ENCODE measurements at regions not wholly inside any gene's neighbourhood (a gene's known extent, or its start where the extent isn't known, plus 50 kb on each side); places are given as distances from the start of the nearest gene placed in this dataset.
A peak's percentile ranks its signal among the peaks of the same experiment; 100 is the strongest.

GRCh38 chr11:13183094-13183825 lies 94.3 kb upstream of the BMAL1 start:
- no peak for ATAC-seq
- H3K27me3 Mint-ChIP-seq (ENCODE audit: low read depth) = no peaks in the 10 kb centered on the region; the same call in 1 of the 2 replicates
- CTCF ChIA-PET = interaction anchor here (1.6 to 2.2 kb wide), 3 partner anchors 27 to 269 kb away, joined by 5 to 6 read pairs (median 6); no protein-coding TSS in a partner anchor
- peaks cover 31% of the 10 kb centered on the region for H3K9me3 Mint-ChIP-seq
- POLR2A ChIA-PET = no interaction called here
- H3K4me3 Mint-ChIP-seq = no peak overlapping the region
- peaks cover 11% of the 10 kb centered on the region for H3K36me3 Mint-ChIP-seq
- no peak for DNase-seq (ENCODE audit: low spot score)
- peaks cover 5% of the 10 kb centered on the region for H3K4me1 Mint-ChIP-seq
- no peak overlapping the region for H3K27ac Mint-ChIP-seq
- TF ChIP-seq, protein P1, sequence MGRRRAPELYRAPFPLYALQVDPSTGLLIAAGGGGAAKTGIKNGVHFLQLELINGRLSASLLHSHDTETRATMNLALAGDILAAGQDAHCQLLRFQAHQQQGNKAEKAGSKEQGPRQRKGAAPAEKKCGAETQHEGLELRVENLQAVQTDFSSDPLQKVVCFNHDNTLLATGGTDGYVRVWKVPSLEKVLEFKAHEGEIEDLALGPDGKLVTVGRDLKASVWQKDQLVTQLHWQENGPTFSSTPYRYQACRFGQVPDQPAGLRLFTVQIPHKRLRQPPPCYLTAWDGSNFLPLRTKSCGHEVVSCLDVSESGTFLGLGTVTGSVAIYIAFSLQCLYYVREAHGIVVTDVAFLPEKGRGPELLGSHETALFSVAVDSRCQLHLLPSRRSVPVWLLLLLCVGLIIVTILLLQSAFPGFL (CRISPR knock-in tag; IDR thresholded peaks at IDR 0.05; ENCODE audit: borderline replicate concordance) = no peak
- no peak for TF ChIP-seq NFATC4 (CRISPR knock-in tag; IDR thresholded peaks at IDR 0.05)
- TF ChIP-seq CREB1 (CRISPR knock-in tag; IDR thresholded peaks at IDR 0.05) = no peak
- TF ChIP-seq CTCF (IDR thresholded peaks at IDR 0.05) = 0 out of 2 replicates have a peak, but pooled peaks have one; percentile 8
- no peak for TF ChIP-seq CDX4 (CRISPR knock-in tag; IDR thresholded peaks at IDR 0.05; ENCODE audit: borderline replicate concordance)
- TF ChIP-seq AR (CRISPR knock-in tag; IDR thresholded peaks at IDR 0.05) = no peak
- TF ChIP-seq ESRRA (CRISPR knock-in tag; IDR thresholded peaks at IDR 0.05; ENCODE audit: borderline replicate concordance) = no peak
- 0 out of 2 replicates have a peak, but pooled peaks have one; percentile 12 for TF ChIP-seq GABPB1 (CRISPR knock-in tag; IDR thresholded peaks at IDR 0.05)
- no peak for TF ChIP-seq PRRX2 (CRISPR knock-in tag; IDR thresholded peaks at IDR 0.05)
- TF ChIP-seq RORB (CRISPR knock-in tag; IDR thresholded peaks at IDR 0.05) = no peak

DNA sequence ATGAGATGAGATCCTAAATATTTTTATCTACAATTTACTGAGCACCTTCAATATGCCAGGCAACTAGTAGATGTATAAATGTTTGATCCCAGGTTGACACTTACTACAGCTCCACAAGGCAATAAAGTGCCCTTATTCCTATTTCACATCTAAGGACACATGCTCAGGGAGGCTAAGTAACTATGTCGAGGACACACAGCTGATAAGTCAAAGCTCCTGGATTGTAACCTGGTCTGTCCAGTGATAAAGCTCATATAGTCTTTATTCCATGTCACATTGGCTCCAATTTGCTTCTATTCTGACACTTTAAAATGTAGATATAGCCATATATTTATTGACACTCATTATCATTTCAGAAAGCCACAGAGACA lies 93.8 kb upstream of the BMAL1 start:
- H3K4me1 Mint-ChIP-seq = peaks cover 5% of the 10 kb centered on the region
- H3K36me3 Mint-ChIP-seq = peaks cover 16% of the 10 kb centered on the region
- H3K4me3 Mint-ChIP-seq = no peak overlapping the region
- ChIA-PET POLR2A (interaction anchor here (0.6 kb wide), 1 partner anchor 853 kb away, joined by 5 read pairs; no protein-coding TSS in a partner anchor), CTCF (interaction anchor here (0.8 to 2.2 kb wide), 7 partner anchors 23 to 853 kb away, joined by 3 to 7 read pairs (median 5); no protein-coding TSS in a partner anchor)
- DNase-seq (ENCODE audit: low spot score) (no peak), ATAC-seq (no peak)
- peaks cover 37% of the 10 kb centered on the region for H3K9me3 Mint-ChIP-seq
- H3K27me3 Mint-ChIP-seq (ENCODE audit: low read depth) = peaks cover 3% of the 10 kb centered on the region
- no peak overlapping the region for H3K27ac Mint-ChIP-seq
- TF ChIP-seq IRF2 (CRISPR knock-in tag; IDR thresholded peaks at IDR 0.05; ENCODE audit: borderline replicate concordance, low read depth) (no peak), SMAD3 (CRISPR knock-in tag; IDR thresholded peaks at IDR 0.05; ENCODE audit: borderline replicate concordance) (no peak), PRDM15 (CRISPR knock-in tag; IDR thresholded peaks at IDR 0.05) (no peak), KAT7 (CRISPR knock-in tag; IDR thresholded peaks at IDR 0.05; ENCODE audit: borderline replicate concordance) (no peak), ZNF232 (CRISPR knock-in tag; IDR thresholded peaks at IDR 0.05) (no peak), ZNF138 (CRISPR knock-in tag; conservative IDR thresholded peaks at IDR 0.05) (no peak), ZNF263 (CRISPR knock-in tag; IDR thresholded peaks at IDR 0.05; ENCODE audit: low read depth) (no peak), ETV6 (CRISPR knock-in tag; IDR thresholded peaks at IDR 0.05) (no peak), FOXP1 (CRISPR knock-in tag; IDR thresholded peaks at IDR 0.05; ENCODE audit: borderline replicate concordance) (no peak)
- TF ChIP-seq, protein P2, sequence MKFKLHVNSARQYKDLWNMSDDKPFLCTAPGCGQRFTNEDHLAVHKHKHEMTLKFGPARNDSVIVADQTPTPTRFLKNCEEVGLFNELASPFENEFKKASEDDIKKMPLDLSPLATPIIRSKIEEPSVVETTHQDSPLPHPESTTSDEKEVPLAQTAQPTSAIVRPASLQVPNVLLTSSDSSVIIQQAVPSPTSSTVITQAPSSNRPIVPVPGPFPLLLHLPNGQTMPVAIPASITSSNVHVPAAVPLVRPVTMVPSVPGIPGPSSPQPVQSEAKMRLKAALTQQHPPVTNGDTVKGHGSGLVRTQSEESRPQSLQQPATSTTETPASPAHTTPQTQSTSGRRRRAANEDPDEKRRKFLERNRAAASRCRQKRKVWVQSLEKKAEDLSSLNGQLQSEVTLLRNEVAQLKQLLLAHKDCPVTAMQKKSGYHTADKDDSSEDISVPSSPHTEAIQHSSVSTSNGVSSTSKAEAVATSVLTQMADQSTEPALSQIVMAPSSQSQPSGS (CRISPR knock-in tag; IDR thresholded peaks at IDR 0.05; ENCODE audit: borderline replicate concordance, low read depth) = no peak
- TF ChIP-seq, protein P1 (CRISPR knock-in tag; IDR thresholded peaks at IDR 0.05; ENCODE audit: borderline replicate concordance) = no peak
